HCT116 (cell line): ENCODE measurements at regions not wholly inside any gene's neighbourhood (a gene's known extent, or its start where the extent isn't known, plus 50 kb on each side); places are given as distances from the start of the nearest gene placed in this dataset.

ENCODE experiments used
- ATAC-seq: fragments of 200-7000 bp; cut with Tn5 transposase; 2 replicates; pipeline ENCODE4 v1.9.1; 2020; ENCODE audit warnings: mild to moderate bottlenecking, moderate library complexity
- BruUV-seq: library from RNA; stranded (reverse); fragments of 400-500 nt; replicated peaks from 2 replicates; lab custom pipeline; 2021; lab: Mats Ljungman, UMichigan
- CTCF ChIA-PET: fragments of 300-600 bp; sonication (Branson Sonifier 250); formaldehyde crosslinking; loops from one replicate; lab custom pipeline; 2021; ENCODE audit warnings: antibody characterized with exemption; lab: Charles Lee
- POLR2A ChIA-PET: fragments of 300-600, 350-600 bp; sonication (Branson Sonifier 250); formaldehyde crosslinking; loops from one replicate; lab custom pipeline; 2021; ENCODE audit warnings: antibody characterized with exemption; lab: Charles Lee
- RAD21 ChIA-PET, 2 experiments: fragments of 300-600 bp; sonication (Branson Sonifier 250); formaldehyde crosslinking; loops; one replicate each; lab custom pipeline; 2023; ENCODE audit warnings: low total read pairs in 2 of 2; ENCODE audit not compliant: uncharacterized antibody in 2 of 2, unreplicated experiment in 2 of 2, low non-redundant PET in 1 of 2; lab: Charles Lee
- DNase-seq: peaks from one replicate; pipeline ENCODE4 v3.0.0-alpha.2; 2010; ENCODE audit warnings: low read depth, low spot score
- H2AFZ ChIP-seq: fragments of 200-600 bp; shearing (Covaris generic), sonication (generic); 2 replicates; pipeline ENCODE4 v1.6.1; 2017; ENCODE audit warnings: low read depth, mixed run types, mixed read lengths, antibody characterized with exemption, low read length; ENCODE audit not compliant: poor library complexity, severe bottlenecking
- H3K27ac ChIP-seq: 2 replicates; pipeline ENCODE4 v1.5.1; 2012; ENCODE audit warnings: low read depth, low read length
- H3K27me3 ChIP-seq: fragments of 200-600 bp; sonication (generic); 2 replicates; pipeline ENCODE4 v1.6.1; 2016; ENCODE audit warnings: mixed run types, low read length, mixed read lengths; ENCODE audit not compliant: insufficient read depth
- H3K36me3 ChIP-seq, 2 experiments: fragments of 200-500 bp in 1 of 2; fragments of 200-600 bp in 1 of 2; sonication (Bioruptor generic) in 1 of 2; sonication (generic) in 1 of 2; 2 replicates each; pipeline versions ENCODE4 v1.5.1 to v1.6.1; 2014 to 2016; ENCODE audit warnings: low read length in 2 of 2, inconsistent platforms in 1 of 2, mixed read lengths in 1 of 2, mixed run types in 1 of 2; ENCODE audit not compliant: insufficient read depth in 2 of 2, control insufficient read depth in 1 of 2
- H3K4me1 ChIP-seq, 2 experiments: fragments of 200-600 bp in 1 of 2; sonication (generic) in 1 of 2; 2 replicates each; pipeline versions ENCODE4 v1.5.1 to v1.6.1; 2012 to 2017; ENCODE audit warnings: low read length in 2 of 2, inconsistent platforms in 1 of 2, mild to moderate bottlenecking in 1 of 2, mixed read lengths in 1 of 2, mixed run types in 1 of 2, moderate library complexity in 1 of 2; ENCODE audit not compliant: insufficient read depth in 2 of 2, control insufficient read depth in 1 of 2
- H3K4me2 ChIP-seq: fragments of 200-600 bp; sonication (generic); 2 replicates; pipeline ENCODE4 v1.6.1; 2017; ENCODE audit warnings: mixed run types, low read length, mixed read lengths
- H3K4me3 ChIP-seq, 2 experiments: fragments of 200-600 bp in 1 of 2; sonication (generic) in 1 of 2; replicated peaks in 1 of 2; 2 replicates each; pipeline ENCODE4 v1.5.1; 2011 to 2016; ENCODE audit warnings: low read length in 2 of 2, control low read depth in 1 of 2, low read depth in 1 of 2, mild to moderate bottlenecking in 1 of 2, mixed read lengths in 1 of 2, mixed run types in 1 of 2
- H3K79me2 ChIP-seq: fragments of 200-600 bp; sonication (generic); 2 replicates; pipeline ENCODE4 v1.6.1; 2017; ENCODE audit warnings: mild to moderate bottlenecking, mixed run types, low read length, moderate library complexity, mixed read lengths; ENCODE audit not compliant: insufficient read depth
- H3K9ac ChIP-seq: fragments of 200-600 bp; sonication (generic); 2 replicates; pipeline ENCODE4 v1.6.1; 2016; ENCODE audit warnings: low read length, mixed read lengths
- H3K9me2 ChIP-seq: fragments of 200-600 bp; sonication (generic), shearing (Covaris generic); 2 replicates; pipeline ENCODE4 v1.6.1; 2017; ENCODE audit warnings: mixed run types, mild to moderate bottlenecking, moderate library complexity; ENCODE audit not compliant: insufficient read depth
- H3K9me3 ChIP-seq, 2 experiments: fragments of 200-500 bp in 1 of 2; fragments of 200-600 bp in 1 of 2; sonication (Bioruptor generic) in 1 of 2; sonication (generic) in 1 of 2; 2 replicates each; pipeline ENCODE4 v1.6.1; 2014 to 2017; ENCODE audit warnings: low read length in 2 of 2, mixed read lengths in 2 of 2, inconsistent platforms in 1 of 2, low read depth in 1 of 2, mild to moderate bottlenecking in 1 of 2, mixed run types in 1 of 2, moderate library complexity in 1 of 2; ENCODE audit not compliant: control insufficient read depth in 1 of 2, insufficient read depth in 1 of 2
- H4K20me1 ChIP-seq: fragments of 200-600 bp; sonication (generic), shearing (Covaris generic); 2 replicates; pipeline ENCODE4 v1.6.1; 2017; ENCODE audit warnings: mixed run types, mild to moderate bottlenecking, moderate library complexity; ENCODE audit not compliant: insufficient read depth
- CBX3 ChIP-seq: IDR thresholded peaks from 2 replicates; pipeline ENCODE4 v1.6.1; 2012; ENCODE audit warnings: low read depth
- EZH2 ChIP-seq: fragments of 200-600 bp; sonication (generic); IDR thresholded peaks from 2 replicates; pipeline ENCODE4 v1.6.1; 2017; ENCODE audit warnings: antibody characterized with exemption, mixed run types
- RAD21 ChIP-seq: IDR thresholded peaks from 2 replicates; pipeline ENCODE4 v1.6.1; 2012; ENCODE audit warnings: low read depth, mild to moderate bottlenecking
- SRF ChIP-seq: IDR thresholded peaks from 2 replicates; pipeline ENCODE4 v1.6.1; 2012; ENCODE audit warnings: low read depth
- TCF7L2 ChIP-seq: IDR thresholded peaks from 2 replicates; pipeline ENCODE4 v1.7.0; 2011; ENCODE audit warnings: borderline replicate concordance, inconsistent platforms; ENCODE audit not compliant: insufficient read depth, insufficient read length; ENCODE audit errors: extremely low read depth
- YY1 ChIP-seq: IDR thresholded peaks from 2 replicates; pipeline ENCODE4 v1.6.1; 2011; ENCODE audit warnings: low read length, low read depth, moderate library complexity, mild to moderate bottlenecking; ENCODE audit not compliant: insufficient replicate concordance; ENCODE audit errors: extremely low read depth
- ZFX ChIP-seq: fragments of 450-650 bp; IDR thresholded peaks from 2 replicates; pipeline ENCODE4 v1.6.1; 2017
- ZNF274 ChIP-seq: fragments of 200-500 bp; sonication (Bioruptor generic); IDR thresholded peaks from 2 replicates; pipeline ENCODE4 v1.6.1; 2014; ENCODE audit warnings: mild to moderate bottlenecking, low read depth, low read length, inconsistent platforms
- intact Hi-C: fragments of 100-400 bp; cut with micrococcal nuclease; formaldehyde crosslinking; loops from 2 replicates; pipeline ENCODE4 v1.10.0; 2022
- TF ChIP-seq, protein P1 (sequence below): IDR thresholded peaks from 2 replicates; pipeline ENCODE4 v1.6.1; 2011; ENCODE audit warnings: mild to moderate bottlenecking, low read length, moderate library complexity; ENCODE audit not compliant: insufficient replicate concordance; ENCODE audit errors: extremely low read depth
- TF ChIP-seq, protein P2 (sequence below): IDR thresholded peaks from 2 replicates; pipeline ENCODE4 v1.6.1; 2012

DNA sequence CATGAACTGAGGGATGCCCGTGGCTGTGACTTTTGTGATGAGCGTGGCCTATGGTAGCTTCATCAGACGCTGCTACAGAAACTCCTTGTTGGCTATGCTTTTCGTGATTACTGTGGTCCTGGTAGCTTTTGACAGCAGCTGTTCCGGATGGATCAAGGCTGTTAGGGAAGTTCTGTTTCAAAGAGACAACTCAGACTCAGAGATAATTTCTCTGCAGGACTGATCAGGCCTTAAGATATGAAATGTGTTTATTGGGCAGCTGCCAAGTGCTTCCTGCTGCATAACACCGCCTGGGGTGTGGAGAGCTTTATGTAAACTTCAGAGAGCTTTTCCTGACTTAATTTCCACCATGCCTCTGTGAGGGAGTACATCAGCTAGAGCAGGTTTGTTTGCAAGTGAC lies 243.8 kb downstream of the TSN start:
- no peak overlapping the region for H3K4me3 ChIP-seq
- no peaks in the 10 kb centered on the region for H3K4me1 ChIP-seq
- no peak for DNase-seq
- no peaks in the 10 kb centered on the region for H3K79me2 ChIP-seq
- ATAC-seq = no peak
- H2AFZ ChIP-seq = no peak overlapping the region
- intact Hi-C loops = no loop called here
- H3K27ac ChIP-seq = no peak overlapping the region
- no peaks in the 10 kb centered on the region for H3K9me2 ChIP-seq
- peaks cover 15% of the 10 kb centered on the region for H3K27me3 ChIP-seq
- H3K36me3 ChIP-seq = no peaks in the 10 kb centered on the region
- ChIA-PET RAD21 (no interaction called here), CTCF (no interaction called here), POLR2A (no interaction called here)
- no peak overlapping the region for H3K9ac ChIP-seq
- no TSS peak for BruUV-seq
- TF ChIP-seq ZNF274 (no peak), RAD21 (no peak), SRF (no peak), CBX3 (no peak)
- TF ChIP-seq, protein P1, sequence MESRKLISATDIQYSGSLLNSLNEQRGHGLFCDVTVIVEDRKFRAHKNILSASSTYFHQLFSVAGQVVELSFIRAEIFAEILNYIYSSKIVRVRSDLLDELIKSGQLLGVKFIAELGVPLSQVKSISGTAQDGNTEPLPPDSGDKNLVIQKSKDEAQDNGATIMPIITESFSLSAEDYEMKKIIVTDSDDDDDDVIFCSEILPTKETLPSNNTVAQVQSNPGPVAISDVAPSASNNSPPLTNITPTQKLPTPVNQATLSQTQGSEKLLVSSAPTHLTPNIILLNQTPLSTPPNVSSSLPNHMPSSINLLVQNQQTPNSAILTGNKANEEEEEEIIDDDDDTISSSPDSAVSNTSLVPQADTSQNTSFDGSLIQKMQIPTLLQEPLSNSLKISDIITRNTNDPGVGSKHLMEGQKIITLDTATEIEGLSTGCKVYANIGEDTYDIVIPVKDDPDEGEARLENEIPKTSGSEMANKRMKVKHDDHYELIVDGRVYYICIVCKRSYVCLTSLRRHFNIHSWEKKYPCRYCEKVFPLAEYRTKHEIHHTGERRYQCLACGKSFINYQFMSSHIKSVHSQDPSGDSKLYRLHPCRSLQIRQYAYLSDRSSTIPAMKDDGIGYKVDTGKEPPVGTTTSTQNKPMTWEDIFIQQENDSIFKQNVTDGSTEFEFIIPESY = no peak
- H3K9me3 ChIP-seq = no peaks in the 10 kb centered on the region
- H3K4me2 ChIP-seq = no peak overlapping the region
- no peaks in the 10 kb centered on the region for H4K20me1 ChIP-seq

DNA sequence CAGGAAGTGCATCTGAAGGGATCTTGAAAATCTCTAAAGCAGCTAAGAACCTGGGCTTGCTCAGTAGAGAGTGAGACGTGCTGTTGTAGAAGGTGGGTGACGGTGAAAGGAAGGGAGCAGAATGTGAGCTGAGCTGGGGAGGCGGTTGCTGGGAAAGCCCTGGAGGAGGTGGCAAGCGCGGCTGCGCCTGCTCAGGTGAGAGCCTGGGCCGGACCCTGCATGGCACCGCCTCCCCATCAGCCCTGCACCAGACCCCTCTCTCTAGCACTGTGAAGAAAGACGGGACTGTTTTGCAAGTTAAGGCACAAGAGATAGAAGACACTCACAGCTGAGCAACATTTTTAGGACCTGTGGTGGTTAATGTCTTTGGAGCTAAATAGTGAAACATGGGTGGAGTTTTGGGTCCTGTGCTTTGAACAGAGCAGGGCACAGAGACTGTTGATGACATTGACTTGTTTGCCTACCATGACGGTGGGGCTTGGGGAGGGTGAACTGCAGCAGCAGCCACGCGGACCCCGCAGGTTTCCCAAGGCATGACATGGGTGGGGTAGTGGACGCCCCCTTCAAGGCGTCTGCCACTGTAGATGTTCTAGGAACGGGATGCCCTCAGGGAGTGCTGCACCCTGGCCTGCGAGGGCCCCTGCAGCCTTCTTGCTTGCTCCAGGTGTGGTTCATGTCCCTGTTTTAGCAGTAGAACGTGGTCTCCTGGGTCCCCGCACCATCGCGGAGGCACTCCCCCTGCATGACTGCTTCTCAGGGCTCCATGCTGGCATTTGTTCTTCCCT lies 245.3 kb downstream of the TSN start:
- ChIA-PET RAD21 (no interaction called here), CTCF (no interaction called here), POLR2A (no interaction called here)
- Histone ChIP-seq H4K20me1 (no peaks in the 10 kb centered on the region), H3K79me2 (no peaks in the 10 kb centered on the region), H3K4me2 (no peak overlapping the region), H3K36me3 (no peaks in the 10 kb centered on the region), H3K4me3 (no peak overlapping the region), H3K9me3 (no peaks in the 10 kb centered on the region), H3K4me1 (no peaks in the 10 kb centered on the region), H3K9me2 (no peaks in the 10 kb centered on the region), H3K27ac (no peak overlapping the region), H3K9ac (no peak overlapping the region), H3K27me3 (peaks cover 8% of the 10 kb centered on the region), H2AFZ (no peak overlapping the region)
- ATAC-seq (no peak), DNase-seq (no peak)
- no TSS peak for BruUV-seq
- intact Hi-C loops = no loop called here
- no peak for TF ChIP-seq ZFX
- TF ChIP-seq EZH2 = no peak
- no peak for TF ChIP-seq CBX3
- TF ChIP-seq TCF7L2 = no peak
- TF ChIP-seq, protein P2, sequence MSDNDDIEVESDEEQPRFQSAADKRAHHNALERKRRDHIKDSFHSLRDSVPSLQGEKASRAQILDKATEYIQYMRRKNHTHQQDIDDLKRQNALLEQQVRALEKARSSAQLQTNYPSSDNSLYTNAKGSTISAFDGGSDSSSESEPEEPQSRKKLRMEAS = no peak
- TF ChIP-seq YY1 = no peak
